Coronary artery (tissue), 2 donors: ENCODE measurements at regions not wholly inside any gene's neighbourhood (a gene's known extent, or its start where the extent isn't known, plus 50 kb on each side); places are given as distances from the start of the nearest gene placed in this dataset.

Source experiments
- DNase-seq: peaks from one replicate; pipeline ENCODE4 v3.0.0-alpha.2; 2017; ENCODE audit warnings: low spot score
- H3K27ac ChIP-seq, 2 donors: fragments of 200-600 bp; sonication (generic); one replicate each; pipeline ENCODE4 v1.5.1; 2016 to 2019
- H3K4me3 ChIP-seq: fragments of 200-600 bp; sonication (generic); 2 replicates; pipeline ENCODE4 v1.5.1; 2016; ENCODE audit warnings: mild to moderate bottlenecking, moderate library complexity
- TF ChIP-seq, protein P1 (sequence below): fragments of 200-600 bp; sonication (generic); IDR thresholded peaks from one replicate; pipeline ENCODE4 v1.5.1; 2019; ENCODE audit warnings: antibody characterized with exemption

DNA sequence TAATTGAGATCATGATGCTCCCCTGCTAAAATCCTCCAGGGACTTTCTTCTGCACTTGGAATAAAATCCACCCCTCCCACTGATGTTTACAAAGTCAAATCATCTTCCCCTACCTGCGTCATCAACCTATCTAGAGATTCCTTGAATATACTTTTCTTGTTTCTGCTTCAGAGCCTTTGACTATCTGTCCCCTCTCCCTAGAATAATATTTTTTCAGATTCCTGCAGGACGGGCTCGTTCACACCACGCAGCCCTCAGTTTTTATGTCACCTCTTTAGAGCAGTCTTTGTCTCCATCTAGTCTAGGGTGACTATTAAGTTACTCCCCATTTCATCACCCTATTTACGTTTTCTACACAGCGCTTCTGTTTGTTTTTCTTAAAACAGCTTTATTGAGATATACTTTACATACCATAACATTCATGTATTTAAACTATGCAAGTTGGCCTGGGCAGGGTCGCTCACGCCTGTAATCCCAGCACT lies 94.8 kb upstream of the SESN3 start:
- no peak overlapping the region for H3K27ac ChIP-seq
- no peak for DNase-seq
- H3K4me3 ChIP-seq = no peak overlapping the region
- TF ChIP-seq, protein P1, sequence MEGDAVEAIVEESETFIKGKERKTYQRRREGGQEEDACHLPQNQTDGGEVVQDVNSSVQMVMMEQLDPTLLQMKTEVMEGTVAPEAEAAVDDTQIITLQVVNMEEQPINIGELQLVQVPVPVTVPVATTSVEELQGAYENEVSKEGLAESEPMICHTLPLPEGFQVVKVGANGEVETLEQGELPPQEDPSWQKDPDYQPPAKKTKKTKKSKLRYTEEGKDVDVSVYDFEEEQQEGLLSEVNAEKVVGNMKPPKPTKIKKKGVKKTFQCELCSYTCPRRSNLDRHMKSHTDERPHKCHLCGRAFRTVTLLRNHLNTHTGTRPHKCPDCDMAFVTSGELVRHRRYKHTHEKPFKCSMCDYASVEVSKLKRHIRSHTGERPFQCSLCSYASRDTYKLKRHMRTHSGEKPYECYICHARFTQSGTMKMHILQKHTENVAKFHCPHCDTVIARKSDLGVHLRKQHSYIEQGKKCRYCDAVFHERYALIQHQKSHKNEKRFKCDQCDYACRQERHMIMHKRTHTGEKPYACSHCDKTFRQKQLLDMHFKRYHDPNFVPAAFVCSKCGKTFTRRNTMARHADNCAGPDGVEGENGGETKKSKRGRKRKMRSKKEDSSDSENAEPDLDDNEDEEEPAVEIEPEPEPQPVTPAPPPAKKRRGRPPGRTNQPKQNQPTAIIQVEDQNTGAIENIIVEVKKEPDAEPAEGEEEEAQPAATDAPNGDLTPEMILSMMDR = no peak

DNA sequence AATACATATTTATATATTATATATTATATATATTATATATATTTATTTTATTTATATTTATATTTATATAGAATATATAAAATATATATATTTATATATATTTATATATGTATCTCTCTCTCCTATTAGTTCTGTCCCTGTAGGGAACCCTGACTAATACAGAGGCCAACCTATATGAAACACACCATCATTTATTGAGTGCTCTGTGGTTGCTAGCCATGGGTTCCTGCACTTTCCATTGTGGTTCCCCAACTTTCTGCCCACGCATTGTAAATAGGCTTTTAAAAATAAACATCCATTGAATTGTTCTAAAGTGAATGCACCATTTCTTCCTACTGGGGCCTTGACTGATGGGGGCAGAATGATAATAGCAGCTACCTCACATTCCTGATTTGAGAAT lies 93.8 kb upstream of the SESN3 start:
- TF ChIP-seq, protein P1 = no peak
- no peak for DNase-seq
- Histone ChIP-seq H3K4me3 (no peak overlapping the region), H3K27ac (no peak overlapping the region)

DNA sequence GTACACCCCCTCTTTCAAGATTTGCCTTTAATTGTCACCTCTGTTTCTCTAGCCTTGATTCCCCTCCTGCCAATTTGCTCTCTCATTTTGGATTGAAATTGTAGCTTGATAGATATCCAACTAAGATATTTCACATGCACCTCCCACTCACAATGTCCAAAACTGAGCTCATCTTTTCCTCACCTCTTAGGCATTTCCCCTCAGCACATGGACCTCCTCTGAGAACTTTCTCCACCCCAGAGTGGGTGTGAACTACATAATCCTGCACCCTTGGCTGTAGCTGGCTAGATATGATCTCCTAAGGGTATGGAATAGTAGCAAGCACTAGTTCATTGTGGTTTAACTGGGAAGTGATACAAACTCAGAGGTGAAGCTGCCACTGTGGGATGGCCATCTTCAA lies 91.5 kb upstream of the SESN3 start:
- TF ChIP-seq, protein P1 = no peak
- Histone ChIP-seq H3K4me3 (no peak overlapping the region), H3K27ac (no peak overlapping the region)
- DNase-seq = no peak

DNA sequence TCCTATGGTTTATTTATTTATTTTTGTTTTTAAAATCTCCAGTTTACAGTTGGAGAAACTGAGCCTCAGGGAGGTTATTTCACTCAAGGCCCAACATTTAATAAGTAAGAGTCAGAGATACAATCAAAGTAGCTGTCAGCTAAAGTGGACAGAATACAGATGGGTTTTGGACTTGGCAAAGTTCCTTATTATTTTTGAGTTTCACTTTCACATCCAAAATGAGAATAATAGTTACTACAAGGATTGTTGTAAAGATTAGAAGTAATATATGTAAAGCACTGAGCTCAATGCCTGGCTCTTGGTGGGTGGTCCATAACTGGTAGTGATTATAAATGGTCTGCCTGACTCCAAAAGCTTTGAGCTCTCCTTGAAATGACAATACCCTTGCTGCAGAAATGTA lies 87.5 kb upstream of the SESN3 start:
- H3K27ac ChIP-seq = no peak overlapping the region
- H3K4me3 ChIP-seq = no peak overlapping the region
- DNase-seq = no peak
- TF ChIP-seq, protein P1 = no peak

DNA sequence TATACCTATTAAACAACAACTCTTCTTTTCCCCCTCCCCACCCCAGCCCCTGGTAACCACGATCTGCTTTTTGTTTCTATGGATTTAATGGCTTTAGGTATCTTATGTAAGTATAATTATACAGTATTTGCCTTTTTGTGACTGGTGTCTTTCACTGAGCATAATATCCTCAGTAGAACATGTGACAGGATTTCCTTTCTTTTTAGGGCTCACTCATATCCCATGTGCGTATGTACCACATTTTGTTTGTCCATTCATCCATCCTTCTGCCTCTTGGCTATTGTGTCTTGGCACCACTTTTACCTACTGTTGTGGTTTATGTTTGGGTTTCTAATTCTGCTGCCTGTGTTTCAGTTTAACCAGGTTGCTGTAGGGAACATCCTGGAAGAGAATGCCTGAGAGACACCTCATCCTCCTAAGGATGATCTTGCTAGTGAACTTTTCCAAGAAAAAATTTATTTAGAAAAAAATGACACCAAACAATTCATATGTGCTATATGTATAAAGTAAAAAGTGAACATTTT lies 77.6 kb upstream of the SESN3 start:
- TF ChIP-seq, protein P1 = no peak
- no peak for DNase-seq
- Histone ChIP-seq H3K4me3 (no peak overlapping the region), H3K27ac (no peak overlapping the region)

DNA sequence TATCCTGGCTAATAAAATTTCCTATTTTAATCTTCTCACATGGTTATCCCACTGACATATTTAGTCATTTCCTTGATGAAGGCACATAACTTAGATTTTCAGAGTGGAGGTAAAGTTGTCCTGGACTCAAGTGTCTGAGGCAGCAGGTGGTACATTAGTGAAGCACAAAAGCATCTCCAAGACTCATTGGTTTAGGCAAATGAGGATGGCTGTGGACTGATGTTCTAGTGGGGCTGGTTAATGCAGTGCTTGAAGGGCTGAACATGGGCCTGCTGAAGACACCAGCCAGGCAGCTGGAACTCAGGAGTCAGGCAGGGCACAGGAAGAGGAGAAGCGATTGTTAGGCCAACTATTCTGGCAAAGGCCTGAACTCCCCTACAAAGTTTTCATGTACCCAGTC lies 76.3 kb upstream of the SESN3 start:
- H3K27ac ChIP-seq = no peak overlapping the region
- no peak for DNase-seq
- TF ChIP-seq, protein P1 = no peak
- no peak overlapping the region for H3K4me3 ChIP-seq

DNA sequence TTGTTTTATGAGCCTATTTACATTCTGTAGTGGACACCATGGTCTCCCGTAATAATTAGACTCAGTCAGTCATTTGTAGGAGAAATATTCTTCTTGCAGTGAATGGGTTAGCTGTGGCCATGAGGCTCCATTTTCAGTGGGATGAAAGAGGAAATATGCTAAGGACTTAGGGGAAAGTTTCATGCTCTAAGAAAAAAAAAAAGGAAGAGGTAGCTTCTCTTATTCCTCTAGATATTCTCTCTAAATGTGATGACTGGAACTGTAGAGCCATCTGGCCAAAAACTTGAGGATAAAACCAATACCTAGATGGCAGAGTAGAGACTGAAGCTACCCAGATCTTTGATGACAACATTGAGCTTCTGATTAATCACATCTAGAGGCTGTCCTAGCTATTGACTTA lies 75.8 kb upstream of the SESN3 start:
- Histone ChIP-seq H3K4me3 (no peak overlapping the region), H3K27ac (no peak overlapping the region)
- no peak for DNase-seq
- TF ChIP-seq, protein P1 = no peak
